Stimulated activated CD4-positive, alpha-beta T cell treated with anti-CD3 and anti-CD28 coated beads, TNF-alpha, amount 100 ng/mL, for 24 hours (primary cell): ENCODE measurements at regions not wholly inside any gene's neighbourhood (a gene's known extent, or its start where the extent isn't known, plus 50 kb on each side); places are given as distances from the start of the nearest gene placed in this dataset.
"Not testable (repeated sequence)": the region's sequence is repeated elsewhere in the genome, so short reads cannot be mapped to it uniquely, and the experiment has no call there.

ENCODE experiments used
- DNase-seq, 3 experiments: peaks; one replicate each; pipeline ENCODE4 v3.0.0-alpha.2; 2020; ENCODE audit warnings: low read depth in 3 of 3

DNA sequence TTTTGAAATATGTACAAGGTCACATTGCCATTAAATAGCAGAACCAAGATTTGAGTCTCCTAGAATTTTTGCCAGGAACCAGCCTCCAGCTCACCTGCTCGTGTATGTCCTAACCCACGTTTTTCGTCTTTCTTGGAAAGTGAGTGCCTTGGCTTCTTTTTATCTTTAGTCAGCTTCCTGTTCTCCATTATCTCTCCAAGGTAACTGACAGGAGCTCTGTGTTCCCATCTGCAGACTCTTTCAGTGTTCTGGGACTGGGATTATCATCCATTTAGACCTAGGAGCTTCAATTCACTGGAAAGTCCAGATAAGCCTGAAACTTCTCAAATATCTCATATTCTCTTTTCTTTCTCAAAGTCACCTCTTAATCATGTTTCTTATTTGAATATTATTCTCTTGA lies 193.7 kb downstream of the ZIC5 start:
- no peak for DNase-seq

DNA sequence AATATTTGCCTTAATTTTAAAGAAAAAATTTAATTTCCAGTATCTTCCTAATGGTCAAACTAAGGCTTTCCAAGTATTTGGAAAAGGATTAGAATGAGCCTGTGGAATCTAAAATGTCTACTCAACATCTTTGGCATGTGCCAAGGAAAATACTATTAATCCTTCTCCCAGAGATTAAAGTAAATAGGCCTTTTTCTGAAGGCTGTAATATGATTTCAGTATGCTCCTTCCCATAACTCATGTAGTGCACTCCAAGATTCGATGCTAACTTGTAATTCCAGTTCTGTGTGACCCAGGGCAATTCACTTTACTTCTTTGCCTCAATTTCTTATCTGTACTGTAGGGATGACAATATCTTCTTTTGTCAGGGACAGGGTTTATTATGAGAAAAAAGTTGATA lies 196.9 kb downstream of the ZIC5 start:
- no peak for DNase-seq

DNA sequence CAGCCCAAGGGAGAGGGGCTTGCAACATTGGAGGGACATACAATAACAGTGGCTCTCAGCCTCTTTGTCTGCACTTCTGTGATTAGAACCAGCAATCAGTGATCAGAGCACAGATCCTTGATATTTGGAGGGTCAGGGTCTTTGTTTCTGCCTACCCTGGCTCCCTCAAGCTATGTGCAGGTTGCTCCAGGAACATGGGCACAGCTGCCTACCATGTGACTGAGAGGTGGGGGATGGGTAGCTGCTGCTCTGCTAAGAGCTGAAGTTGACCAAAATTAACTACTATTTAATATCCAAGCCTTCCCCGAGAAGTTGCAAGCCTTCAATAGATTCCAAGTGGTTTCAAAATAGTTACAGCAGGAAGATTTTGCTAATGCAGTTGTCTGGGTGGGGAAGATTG lies 202.6 kb downstream of the ZIC5 start:
- no peak for DNase-seq

DNA sequence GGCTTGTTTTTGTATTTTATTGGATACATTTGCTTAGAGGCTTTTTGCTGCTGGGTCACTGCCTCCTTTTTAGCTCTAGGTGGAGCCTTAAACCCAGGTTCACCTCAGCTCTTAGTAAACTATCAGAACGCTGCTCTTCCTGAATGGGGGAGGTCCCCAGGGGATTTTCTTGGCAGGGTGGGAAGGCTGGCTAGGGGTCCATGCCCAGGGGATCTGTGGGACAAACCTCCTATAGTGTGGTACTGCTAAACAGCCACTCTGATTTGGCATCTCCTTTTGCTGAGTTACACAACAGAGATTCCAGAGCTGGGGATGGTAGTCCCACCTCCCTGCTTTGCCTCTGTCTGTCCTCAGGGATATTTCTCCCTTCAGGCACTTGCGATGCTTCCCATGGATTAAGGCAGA lies 204.9 kb downstream of the ZIC5 start:
- DNase-seq: no peak

DNA sequence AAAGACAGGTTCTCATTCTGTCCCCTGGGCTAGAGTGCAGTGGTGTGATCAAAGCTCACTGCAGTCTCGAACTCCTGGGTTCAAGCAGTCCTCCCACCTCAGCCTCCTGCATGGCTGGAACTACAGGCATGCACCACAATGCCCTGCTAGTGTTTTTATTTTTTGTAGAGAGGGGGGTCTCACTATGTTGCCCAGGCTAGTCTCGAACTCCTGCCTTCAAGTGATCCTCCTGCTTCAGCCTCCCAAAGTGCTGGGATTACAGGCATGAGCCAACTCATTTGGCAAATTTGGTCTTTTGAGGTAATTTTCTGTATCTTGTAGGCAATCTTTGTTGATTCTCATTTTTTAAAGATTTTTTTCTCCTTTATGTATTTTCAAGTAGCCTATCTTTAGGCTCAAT lies 205.7 kb downstream of the ZIC5 start:
- DNase-seq: no peak

DNA sequence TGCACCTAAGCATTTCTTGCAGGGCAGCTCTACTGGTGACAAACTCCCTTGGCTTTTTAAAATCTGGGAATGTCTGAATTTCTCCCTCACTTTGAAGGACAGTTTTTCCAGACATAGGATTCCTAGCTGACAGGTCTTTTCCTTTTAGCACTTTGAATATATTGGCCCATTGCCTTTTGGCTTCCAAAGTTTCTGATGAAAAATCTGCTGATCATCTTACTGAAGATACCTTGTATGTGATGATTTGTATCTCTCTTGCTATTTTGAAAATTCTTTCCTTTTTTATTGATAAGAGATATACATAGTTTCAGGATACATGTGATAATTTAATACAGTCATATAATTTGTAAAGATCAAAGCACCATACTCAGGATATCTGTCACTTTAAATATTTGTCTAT lies 211.1 kb downstream of the ZIC5 start:
- DNase-seq: no peak

DNA sequence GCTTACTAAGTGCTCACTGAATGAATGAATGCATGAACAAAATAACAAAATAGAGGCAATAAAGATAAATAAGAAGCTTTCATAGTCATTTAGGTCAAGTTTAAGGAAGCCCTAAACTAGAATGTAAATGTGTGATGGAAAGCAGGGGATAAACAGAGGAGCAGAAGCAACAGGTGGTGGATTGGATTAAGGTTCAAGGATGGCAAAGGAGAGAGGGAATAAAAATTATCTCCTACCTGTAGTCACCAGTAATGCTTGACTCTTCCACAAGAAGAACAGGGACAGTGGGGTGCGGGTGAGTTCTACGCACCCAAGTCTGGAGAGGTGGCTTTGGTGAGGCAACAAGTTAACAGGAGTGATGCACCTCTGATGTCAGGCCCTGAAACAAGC lies 212.4 kb downstream of the ZIC5 start:
- DNase-seq: no peak

DNA sequence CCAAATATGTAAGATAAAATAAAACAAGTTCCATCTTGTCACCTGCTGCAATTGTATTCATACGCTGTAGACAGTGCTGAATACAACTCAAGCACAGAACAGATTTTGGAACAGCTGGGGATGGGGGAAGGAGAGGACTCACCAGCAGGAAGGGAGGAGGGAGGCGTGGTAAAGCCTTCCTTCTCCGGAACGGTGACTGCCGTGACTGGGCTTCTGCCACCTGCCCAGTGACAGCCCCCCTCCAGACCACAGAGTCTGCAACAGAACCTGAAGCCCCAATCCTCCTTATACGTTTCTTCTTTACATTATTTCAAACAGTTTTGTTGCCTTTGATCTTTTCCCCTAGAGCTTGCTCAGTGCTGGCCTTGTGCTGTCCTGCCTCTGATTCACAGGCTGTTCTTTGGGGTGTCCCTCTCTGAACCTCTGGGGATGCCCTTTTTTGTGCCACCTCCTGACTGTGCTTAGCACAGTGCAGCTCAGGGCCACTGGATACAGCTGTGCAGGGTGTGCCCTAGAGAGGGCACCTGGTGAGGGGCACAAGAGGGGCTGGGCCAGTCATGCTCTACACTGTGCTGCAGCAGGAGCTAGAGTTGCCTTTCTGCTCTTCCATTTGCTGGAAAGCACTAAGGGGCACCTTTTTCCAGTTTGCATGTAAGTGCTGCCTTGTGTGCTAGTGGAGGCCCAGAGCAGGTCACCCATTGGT lies 213.0 kb downstream of the ZIC5 start:
- DNase-seq: no peak

DNA sequence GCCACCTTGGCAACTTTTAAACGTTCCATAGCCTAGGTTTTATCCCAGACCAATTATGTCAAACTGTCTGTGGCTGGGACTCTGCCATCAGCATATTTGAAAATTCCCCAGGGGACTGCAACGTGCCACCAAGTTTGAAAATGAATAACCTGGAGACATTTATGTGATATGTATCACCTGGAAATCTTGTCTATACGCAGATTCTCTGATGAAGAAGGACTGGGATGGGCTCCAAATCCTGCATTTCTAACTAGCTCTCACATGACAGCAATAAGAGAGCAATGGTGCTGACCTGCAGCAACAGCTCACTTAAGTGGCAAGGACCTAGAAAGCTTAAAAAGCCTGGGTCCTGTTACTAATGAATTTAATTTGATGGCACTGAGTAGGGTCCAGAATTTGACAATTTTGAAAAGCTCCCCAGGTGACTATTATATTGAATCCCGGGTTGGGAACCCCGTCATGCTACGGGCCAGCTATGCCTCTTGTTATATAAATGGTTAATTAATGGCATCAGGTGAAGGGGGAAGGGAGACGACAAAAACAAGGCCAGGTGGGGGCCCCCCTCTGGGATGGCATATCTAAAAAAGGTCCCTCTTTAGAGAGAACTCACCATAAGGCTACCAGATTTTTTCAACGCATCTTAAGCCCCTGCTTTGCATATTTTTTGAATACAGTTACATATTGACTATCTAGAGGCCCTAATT lies 213.7 kb downstream of the ZIC5 start:
- no peak for DNase-seq

DNA sequence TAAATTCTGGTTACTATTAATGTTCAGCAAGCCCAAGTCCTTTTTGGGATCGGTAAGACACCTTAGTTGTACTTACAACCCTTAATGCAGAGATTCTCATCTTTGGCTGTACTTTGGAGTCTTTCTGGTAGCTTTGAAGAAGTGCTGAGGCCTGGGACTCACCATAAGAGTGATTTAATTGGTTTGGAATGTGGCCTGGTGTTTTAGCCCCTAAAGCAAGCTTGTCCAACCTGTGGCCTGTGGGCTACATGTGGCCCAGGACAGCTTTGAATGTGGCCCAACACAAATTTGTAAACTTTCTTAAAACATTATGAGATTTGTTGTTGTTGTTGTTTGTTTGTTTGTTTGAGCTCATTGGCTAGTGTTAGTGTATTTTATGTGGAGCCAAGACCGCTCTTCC lies 215.3 kb downstream of the ZIC5 start:
- DNase-seq: no peak

DNA sequence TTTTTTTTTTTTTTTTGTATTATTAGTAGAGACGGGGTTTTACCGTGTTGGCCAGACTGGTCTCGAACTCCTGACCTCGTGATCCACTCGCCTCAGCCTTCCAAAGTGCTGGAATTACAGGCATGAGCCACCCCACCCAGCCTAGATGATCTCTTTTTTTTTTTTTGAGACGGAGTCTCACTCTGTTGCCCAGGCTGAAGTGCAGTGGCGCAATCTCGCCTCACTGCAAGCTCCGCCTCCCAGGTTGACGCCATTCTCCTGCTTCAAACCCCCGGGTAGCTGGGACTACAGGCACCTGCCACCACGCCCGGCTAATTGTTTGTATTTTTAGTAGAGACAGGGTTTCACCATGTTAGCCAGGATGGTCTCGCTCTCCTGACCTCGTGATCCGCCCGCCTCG lies 216.8 kb downstream of the ZIC5 start:
- DNase-seq: not testable (repeated sequence)

DNA sequence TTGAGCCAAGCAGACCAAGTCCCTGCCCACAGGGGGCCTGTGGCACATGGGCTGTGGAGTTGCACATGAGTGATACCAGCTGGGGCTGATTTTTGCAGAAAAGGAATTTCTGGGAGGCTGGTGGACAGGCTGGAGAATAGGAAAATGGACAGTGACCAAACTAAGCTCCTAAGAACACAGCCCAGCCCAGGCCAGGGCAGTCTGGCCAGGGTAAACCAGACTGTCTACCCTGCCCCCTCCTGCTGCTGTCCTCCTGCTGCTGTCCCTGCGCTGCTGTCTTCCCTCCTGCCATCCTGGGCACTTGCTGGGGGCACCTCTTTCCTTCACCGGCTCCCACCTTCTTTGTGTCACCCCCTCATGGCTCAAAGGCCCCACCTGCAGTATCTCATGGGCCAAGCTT lies 219.2 kb downstream of the ZIC5 start:
- no peak for DNase-seq

DNA sequence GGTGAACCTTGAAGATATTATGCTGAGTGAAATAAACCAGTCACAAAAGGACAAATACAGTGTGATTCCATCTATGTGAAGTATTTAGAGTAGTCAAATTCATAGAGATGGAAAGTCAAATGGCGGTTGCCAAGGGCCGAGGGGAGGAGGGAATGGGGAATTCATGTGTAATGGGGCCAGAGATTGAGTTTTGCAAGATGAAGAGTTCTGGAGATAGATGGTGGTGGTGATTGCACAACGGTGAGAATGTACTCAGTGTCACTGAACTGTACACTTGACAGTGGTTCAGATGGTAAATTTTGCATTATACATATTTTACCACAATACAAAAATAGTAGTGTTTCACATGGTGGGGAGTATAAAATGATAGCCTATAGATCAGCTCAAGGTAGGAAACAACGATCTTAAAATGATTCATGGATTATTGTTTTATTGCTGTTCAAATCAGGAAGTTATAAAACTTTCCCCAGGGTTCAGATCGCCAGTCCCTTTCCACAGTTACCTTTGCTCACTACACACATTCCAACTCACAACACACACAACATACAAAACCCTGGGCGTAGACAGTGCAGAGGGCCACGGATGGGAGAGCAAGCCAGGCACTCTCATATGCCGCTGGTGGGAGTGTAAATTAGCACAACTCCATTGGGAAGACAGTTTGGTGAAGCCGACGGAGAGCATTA lies 219.9 kb downstream of the ZIC5 start:
- no peak for DNase-seq

DNA sequence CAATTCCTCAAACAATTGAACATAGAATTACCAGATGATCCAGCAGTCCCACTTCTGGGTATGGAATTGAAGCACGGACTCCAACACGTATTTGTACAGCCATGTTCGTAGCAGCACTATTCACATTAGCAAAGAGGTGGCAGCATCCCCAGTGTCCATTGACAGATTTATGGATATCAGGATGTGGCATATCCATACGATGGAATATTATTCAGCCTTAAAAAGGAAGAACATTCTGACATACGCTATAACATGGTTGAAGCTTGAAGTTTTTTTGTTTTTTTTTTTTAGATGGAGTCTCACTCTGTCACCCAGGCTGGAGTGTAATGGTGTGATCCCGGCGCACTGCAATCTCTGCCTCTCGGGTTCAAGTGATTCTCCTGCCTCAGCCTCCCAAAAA lies 220.6 kb downstream of the ZIC5 start:
- DNase-seq: no peak

DNA sequence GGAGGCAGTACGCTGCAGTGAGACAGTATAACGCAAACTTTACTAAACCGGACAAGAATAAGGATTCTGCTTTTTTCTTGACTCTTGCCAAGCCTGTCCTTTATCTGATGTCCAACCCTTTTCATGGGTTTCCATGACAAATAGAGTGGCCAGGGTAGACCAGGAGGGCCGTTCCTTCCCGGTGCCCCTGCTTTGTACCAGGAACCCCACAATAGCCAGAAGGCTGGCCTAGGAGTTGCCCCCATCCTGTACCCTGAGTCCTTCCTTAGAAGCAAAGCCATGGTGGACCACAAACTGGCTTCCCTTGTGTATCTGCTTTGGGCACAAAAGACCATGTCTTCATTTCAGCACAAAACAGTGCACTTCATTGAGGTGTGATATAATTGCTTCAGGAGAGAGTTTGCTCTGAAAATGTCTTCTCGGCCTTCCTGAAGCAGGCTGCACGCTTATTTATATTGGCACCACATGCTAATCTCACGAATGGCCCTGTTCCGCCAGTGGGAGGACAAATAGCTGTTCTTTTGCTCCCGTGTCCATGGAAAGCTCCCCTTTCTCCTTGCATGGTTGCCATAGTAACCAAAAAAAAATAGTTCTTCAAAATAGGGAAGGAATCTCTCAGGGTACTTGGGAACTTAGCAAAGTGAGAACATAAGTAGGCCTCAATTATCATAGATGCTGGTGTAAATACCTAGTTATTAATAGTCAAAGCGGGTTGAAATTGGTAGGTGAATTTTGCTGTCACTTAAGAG lies 222.1 kb downstream of the ZIC5 start:
- no peak for DNase-seq

DNA sequence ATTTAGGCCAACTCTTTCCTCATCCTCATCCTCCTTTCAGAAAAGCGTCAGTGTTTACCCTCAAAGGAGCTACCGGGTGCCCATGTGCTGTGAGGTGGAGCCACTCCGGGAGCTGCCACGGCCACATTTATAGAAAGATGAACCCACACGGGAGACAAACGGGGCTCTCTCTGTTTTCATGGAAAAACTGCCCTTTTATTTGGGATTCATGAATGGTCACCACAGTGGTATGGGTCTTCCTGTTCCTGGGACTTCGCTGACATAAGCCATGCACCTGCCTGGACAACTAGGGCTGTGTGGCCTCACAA lies 224.2 kb downstream of the ZIC5 start:
- no peak for DNase-seq

DNA sequence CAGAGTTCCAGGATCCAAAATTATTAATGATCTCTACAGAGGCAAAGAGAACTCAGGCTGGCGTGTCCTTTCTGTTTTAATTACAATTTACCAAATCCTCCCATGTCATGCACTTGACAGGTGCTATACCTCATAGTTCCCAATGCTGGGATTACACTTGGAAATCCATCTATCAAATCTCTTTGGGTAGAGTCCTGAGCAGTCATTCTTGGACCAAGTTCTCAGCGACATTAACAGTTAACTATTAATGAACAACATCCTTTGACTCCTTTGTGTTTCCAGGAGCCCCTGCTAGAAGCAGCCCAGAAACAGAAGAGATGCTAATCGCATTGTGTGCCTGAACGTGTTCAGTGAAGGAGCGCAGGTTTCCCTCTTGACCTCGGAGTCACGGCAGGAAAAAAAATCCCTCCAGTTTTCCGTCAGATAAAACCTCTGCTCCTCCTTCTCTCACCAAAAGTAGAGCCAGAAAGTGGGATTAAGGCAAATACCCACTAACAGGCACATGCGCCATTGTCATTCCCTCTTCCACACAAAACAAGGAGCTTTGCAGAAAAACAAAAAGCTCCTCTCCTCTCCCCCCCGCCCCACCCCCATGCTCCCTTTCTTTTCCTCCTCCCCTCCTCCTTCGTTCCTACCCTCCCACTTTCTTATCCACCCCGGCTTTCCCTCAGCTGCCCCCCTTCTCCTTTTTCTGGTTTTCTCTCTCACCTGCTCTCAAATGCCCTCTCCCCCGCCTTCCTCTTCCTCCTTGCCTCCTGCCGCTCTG lies 224.7 kb downstream of the ZIC5 start:
- no peak for DNase-seq

DNA sequence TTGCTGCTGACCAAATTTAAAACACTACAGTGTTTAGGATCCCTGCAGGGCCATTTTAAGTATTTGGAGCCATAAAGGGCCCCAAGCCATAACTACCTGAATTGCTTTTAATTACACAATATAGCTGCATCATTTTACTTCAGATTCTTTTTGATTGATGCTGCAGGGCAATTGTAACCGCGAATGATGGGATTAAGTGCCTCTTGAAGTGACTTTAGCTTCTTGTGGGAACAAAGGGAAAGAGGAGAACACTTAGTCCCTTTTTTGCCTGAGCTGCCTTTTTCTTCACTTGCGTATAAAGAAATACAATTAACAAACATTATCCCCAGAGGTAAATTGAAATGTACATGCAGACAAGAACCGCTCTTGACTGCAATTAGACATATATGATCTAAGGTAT lies 228.5 kb downstream of the ZIC5 start:
- DNase-seq: no peak

DNA sequence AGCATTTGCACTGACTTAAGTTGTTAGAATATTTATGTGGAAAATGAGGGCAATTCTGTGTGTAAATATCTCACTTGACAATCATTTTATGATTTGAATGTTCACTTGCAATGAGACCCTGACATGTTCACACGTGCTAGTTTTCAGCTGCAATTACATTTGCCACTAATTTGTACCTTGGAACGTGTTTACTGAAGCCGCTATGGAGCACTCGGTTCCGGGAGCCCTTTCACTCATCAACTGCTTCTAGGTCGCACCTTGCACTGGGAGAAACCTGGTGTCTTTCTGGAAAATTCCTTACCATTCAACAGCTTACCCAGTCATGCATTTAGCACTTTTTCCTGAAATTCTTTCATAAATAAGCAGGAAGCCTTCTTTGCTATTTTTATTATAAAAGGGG lies 229.6 kb downstream of the ZIC5 start:
- DNase-seq: no peak

DNA sequence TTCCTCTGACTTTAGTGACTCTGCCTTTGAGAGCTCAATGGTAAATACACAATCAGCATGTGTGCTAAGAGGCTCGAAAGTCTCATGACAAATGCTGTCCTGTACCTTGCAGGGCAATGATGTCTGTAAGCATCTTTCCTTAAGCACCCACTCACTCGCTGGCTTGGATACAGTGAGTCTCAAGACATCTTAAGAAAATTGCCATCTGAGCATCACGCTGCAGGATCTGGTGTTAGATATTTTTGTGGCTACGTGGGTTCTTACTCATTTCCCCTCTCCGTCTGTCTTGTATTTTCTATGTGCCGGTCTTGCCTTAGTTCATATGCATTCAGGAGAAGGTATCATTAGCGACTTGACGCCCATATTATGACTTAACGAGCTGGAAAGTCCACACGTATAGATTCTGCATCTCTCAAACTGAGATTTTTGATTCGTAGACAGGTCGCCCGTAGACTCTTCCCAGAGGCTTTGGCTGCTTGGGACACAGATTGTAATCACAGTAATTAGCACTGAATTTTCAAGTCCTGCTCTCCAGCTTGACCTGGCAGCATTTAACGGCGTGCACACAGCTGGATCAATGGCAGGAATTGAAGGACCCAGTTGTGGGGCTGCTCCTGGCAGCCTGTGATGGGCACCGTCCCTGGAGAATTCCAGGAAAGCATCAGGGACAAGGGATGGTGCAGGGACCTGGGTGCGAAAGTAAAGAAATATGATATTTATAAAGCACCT lies 231.2 kb downstream of the ZIC5 start:
- no peak for DNase-seq

DNA sequence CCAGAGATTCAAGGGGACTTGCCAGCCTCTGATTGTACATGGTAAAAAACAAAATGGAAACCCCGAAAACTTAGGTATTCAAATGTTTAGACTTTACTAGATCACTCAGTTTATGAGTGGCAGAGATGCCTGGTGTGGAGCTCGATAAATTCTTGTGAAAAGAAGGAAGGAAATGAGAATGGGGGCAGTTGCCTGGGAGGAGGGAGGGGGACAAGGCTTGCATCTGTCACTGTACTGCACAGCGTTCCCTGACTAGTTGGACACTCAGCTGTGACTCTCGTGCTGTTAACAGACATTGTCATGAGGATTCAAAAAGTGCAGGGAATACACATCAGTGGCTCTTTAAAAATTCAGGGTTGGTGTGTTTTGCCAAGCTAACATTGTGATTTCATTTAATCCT lies 232.9 kb downstream of the ZIC5 start:
- DNase-seq: no peak
